Right lobe of liver (tissue), 4 donors: ENCODE measurements at regions not wholly inside any gene's neighbourhood (a gene's known extent, or its start where the extent isn't known, plus 50 kb on each side); places are given as distances from the start of the nearest gene placed in this dataset.

Experiments used
- POLR2A ChIP-seq: fragments of 450-650 bp; IDR thresholded peaks from one replicate; pipeline ENCODE4 v1.6.1; 2017; ENCODE audit warnings: antibody characterized with exemption, mild to moderate bottlenecking
- TF ChIP-seq, protein P1 (sequence below), 4 donors: fragments of 200-600 bp in 3 of 4; fragments of 450-650 bp in 1 of 4; IDR thresholded peaks; one replicate each; pipeline versions ENCODE4 v1.5.1 to v1.8.0; 2016 to 2022; ENCODE audit warnings: antibody characterized with exemption in 4 of 4, mild to moderate bottlenecking in 2 of 4
- donor health status: DM: no; HTN: no; CAD: no.
- donor health status: DM: no; HTN: no; CAD: no.
- donor health status: DM: no; HTN: yes; CAD: no.

DNA sequence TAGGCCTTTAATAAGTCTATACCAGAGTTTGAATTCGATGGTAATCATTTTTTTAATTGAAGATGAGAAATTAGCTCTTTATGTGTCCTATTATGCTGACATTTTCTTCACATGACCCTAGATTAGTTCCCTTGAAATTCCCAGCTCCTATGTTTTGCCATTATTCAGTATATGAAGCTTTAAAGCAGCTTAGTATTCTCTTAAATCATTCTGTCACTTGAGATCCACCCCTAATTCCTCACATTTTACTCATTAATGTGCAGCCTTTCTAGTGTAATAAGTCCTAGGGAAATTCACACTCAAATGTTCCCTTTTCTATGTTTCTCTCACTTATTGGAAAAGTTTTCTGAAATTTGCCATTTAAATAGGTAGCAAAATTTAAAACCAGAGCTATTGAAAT lies 704.5 kb upstream of the B3GALT2 start:
- TF ChIP-seq, protein P1, sequence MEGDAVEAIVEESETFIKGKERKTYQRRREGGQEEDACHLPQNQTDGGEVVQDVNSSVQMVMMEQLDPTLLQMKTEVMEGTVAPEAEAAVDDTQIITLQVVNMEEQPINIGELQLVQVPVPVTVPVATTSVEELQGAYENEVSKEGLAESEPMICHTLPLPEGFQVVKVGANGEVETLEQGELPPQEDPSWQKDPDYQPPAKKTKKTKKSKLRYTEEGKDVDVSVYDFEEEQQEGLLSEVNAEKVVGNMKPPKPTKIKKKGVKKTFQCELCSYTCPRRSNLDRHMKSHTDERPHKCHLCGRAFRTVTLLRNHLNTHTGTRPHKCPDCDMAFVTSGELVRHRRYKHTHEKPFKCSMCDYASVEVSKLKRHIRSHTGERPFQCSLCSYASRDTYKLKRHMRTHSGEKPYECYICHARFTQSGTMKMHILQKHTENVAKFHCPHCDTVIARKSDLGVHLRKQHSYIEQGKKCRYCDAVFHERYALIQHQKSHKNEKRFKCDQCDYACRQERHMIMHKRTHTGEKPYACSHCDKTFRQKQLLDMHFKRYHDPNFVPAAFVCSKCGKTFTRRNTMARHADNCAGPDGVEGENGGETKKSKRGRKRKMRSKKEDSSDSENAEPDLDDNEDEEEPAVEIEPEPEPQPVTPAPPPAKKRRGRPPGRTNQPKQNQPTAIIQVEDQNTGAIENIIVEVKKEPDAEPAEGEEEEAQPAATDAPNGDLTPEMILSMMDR (IDR thresholded peaks at IDR 0.05) = no peak
- no peak for TF ChIP-seq POLR2A
